HepG2 (cell line): ENCODE measurements at regions not wholly inside any gene's neighbourhood (a gene's known extent, or its start where the extent isn't known, plus 50 kb on each side); places are given as distances from the start of the nearest gene placed in this dataset.

ENCODE experiments used
- ATAC-seq: fragments of 200-7000 bp; cut with Tn5 transposase; 3 replicates; pipeline ENCODE4 v1.9.1; 2020; ENCODE audit warnings: mild to moderate bottlenecking, moderate library complexity
- BruUV-seq: library from RNA; stranded (reverse); fragments of 400-500 nt; replicated peaks from 2 replicates; lab custom pipeline; 2021; lab: Mats Ljungman, UMichigan
- CTCF ChIA-PET: fragments of 300-600 bp; formaldehyde crosslinking; extraction: SDS; loops from one replicate; lab custom pipeline; 2021; ENCODE audit warnings: low total read pairs, inconsistent platforms, low intra/inter-chr PET ratio; lab: Yijun Ruan, JAX
- POLR2A ChIA-PET: fragments of 350-600 bp; sonication (Branson Sonifier 250); formaldehyde crosslinking; loops from one replicate; lab custom pipeline; 2020; ENCODE audit warnings: antibody characterized with exemption, inconsistent platforms; lab: Yijun Ruan, JAX
- DNase-seq: peaks from one replicate; pipeline ENCODE4 v3.0.0-alpha.2; 2015; ENCODE audit warnings: low spot score
- FAIRE-seq: peaks from 3 replicates; lab custom pipeline; 2011; peaks lifted over from hg19 to GRCh38; lab: Jason Lieb, UNC
- H2AFZ ChIP-seq: one replicate; pipeline ENCODE4 v1.6.1; 2011; ENCODE audit warnings: low read length, inconsistent platforms
- H3K27ac ChIP-seq: fragments of 300-600 bp; 3 replicates; pipeline ENCODE4 v1.8.0; 2011; ENCODE audit warnings: mixed run types, mild to moderate bottlenecking, mixed read lengths, low read length, inconsistent platforms; ENCODE audit not compliant: insufficient read depth; ENCODE audit errors: extremely low read length
- H3K27me3 ChIP-seq, 2 experiments: fragments of 200-600 bp in 1 of 2; 2 replicates in 1 of 2; 3 replicates in 1 of 2; pipeline versions ENCODE4 v1.6.0 to v1.8.0; 2011; ENCODE audit warnings: low read length in 2 of 2, mild to moderate bottlenecking in 2 of 2, moderate library complexity in 2 of 2, inconsistent platforms in 1 of 2; ENCODE audit not compliant: insufficient read depth in 2 of 2, control insufficient read depth in 1 of 2
- H3K36me3 ChIP-seq, 2 experiments: fragments of 200-600 bp in 1 of 2; replicated peaks in 1 of 2; 2 replicates in 1 of 2; 3 replicates in 1 of 2; pipeline versions ENCODE4 v1.5.1 to v1.8.0; 2011; ENCODE audit warnings: low read length in 2 of 2, inconsistent platforms in 1 of 2; ENCODE audit not compliant: insufficient read depth in 2 of 2, control insufficient read depth in 1 of 2
- H3K4me1 ChIP-seq: 2 replicates; pipeline ENCODE4 v1.5.1; 2012; ENCODE audit warnings: low read length, inconsistent platforms; ENCODE audit not compliant: insufficient read depth
- H3K4me2 ChIP-seq: 2 replicates; pipeline ENCODE4 v1.6.0; 2011; ENCODE audit warnings: low read depth, low read length, inconsistent platforms
- H3K4me3 ChIP-seq, 3 experiments: fragments of 200-600 bp in 1 of 3; sonication (generic), shearing (Covaris generic) in 1 of 3; replicated peaks in 1 of 3; 2 replicates each; pipeline ENCODE4 v1.5.1; 2011 to 2016; ENCODE audit warnings: low read length in 3 of 3, inconsistent platforms in 2 of 3, low read depth in 2 of 3, mild to moderate bottlenecking in 2 of 3, control low read depth in 1 of 3, mixed read lengths in 1 of 3; ENCODE audit not compliant: insufficient read depth in 1 of 3
- H3K79me2 ChIP-seq: one replicate; pipeline ENCODE4 v1.6.1; 2011; ENCODE audit warnings: low read length, inconsistent platforms; ENCODE audit not compliant: insufficient read depth
- H3K9ac ChIP-seq: 2 replicates; pipeline ENCODE4 v1.6.0; 2011; ENCODE audit warnings: mild to moderate bottlenecking, low read depth, low read length, inconsistent platforms; ENCODE audit not compliant: insufficient read depth
- H3K9me3 ChIP-seq: 2 replicates; pipeline ENCODE4 v1.5.1; 2012; ENCODE audit warnings: mild to moderate bottlenecking, low read length
- H4K20me1 ChIP-seq: 2 replicates; pipeline ENCODE4 v1.6.0; 2011; ENCODE audit warnings: inconsistent platforms, mild to moderate bottlenecking, low read length, moderate library complexity; ENCODE audit not compliant: insufficient read depth
- AGO2 ChIP-seq: fragments of 200-400 bp; formaldehyde crosslinking; optimal IDR thresholded peaks from 2 replicates; pipeline ENCODE3; 2017; ENCODE audit warnings: mild to moderate bottlenecking, low read depth, low read length, moderate library complexity
- CREM ChIP-seq, 2 experiments: sonication (generic) in 1 of 2; formaldehyde crosslinking in 1 of 2; IDR thresholded peaks; 2 replicates each; pipeline versions ENCODE4 v1.4.0 to v1.6.1; 2016 to 2020; ENCODE audit warnings: antibody characterized with exemption in 1 of 2, mild to moderate bottlenecking in 1 of 2, missing genetic modification reagents in 1 of 2
- FOSL2 ChIP-seq: sonication (generic); formaldehyde crosslinking; IDR thresholded peaks from 2 replicates; pipeline ENCODE4 v1.4.0; 2020; ENCODE audit warnings: missing genetic modification reagents
- FOXP1 ChIP-seq, 2 experiments: fragments of 450-650 bp in 1 of 2; IDR thresholded peaks; 2 replicates each; pipeline ENCODE4 v1.6.1; 2017 to 2018; ENCODE audit warnings: antibody characterized with exemption in 1 of 2
- HMGA1 ChIP-seq: sonication (generic); formaldehyde crosslinking; conservative IDR thresholded peaks from 2 replicates; pipeline ENCODE4 v1.4.0; 2020; ENCODE audit warnings: missing genetic modification reagents
- KAT2B ChIP-seq: fragments of 150-350 bp; IDR thresholded peaks from 2 replicates; pipeline ENCODE4 v1.6.1; 2014; ENCODE audit warnings: low read depth, low read length, borderline replicate concordance
- KAT8 ChIP-seq: IDR thresholded peaks from 2 replicates; pipeline ENCODE4 v1.6.1; 2016; ENCODE audit warnings: missing genetic modification reagents, missing compliant biosample characterization
- KLF9 ChIP-seq: IDR thresholded peaks from 2 replicates; pipeline ENCODE4 v1.6.1; 2016; ENCODE audit warnings: low read depth
- MAFG ChIP-seq: sonication (generic); formaldehyde crosslinking; IDR thresholded peaks from 2 replicates; pipeline ENCODE4 v1.5.1; 2020; ENCODE audit warnings: mild to moderate bottlenecking, missing genetic modification reagents
- SMARCE1 ChIP-seq: fragments of 450-650 bp; IDR thresholded peaks from 2 replicates; pipeline ENCODE4 v1.6.1; 2017; ENCODE audit warnings: borderline replicate concordance
- SOX5 ChIP-seq: IDR thresholded peaks from 2 replicates; pipeline ENCODE4 v1.6.1; 2016; ENCODE audit warnings: borderline replicate concordance
- ZBTB26 ChIP-seq: IDR thresholded peaks from 2 replicates; pipeline ENCODE4 v1.6.1; 2016; ENCODE audit warnings: missing compliant biosample characterization, missing genetic modification reagents, borderline replicate concordance
- ZNF234 ChIP-seq: sonication (generic); formaldehyde crosslinking; conservative IDR thresholded peaks from 2 replicates; pipeline ENCODE4 v1.5.1; 2020; ENCODE audit warnings: mild to moderate bottlenecking, missing genetic modification reagents
- ZNF430 ChIP-seq: sonication (generic); formaldehyde crosslinking; IDR thresholded peaks from 2 replicates; pipeline ENCODE4 v1.9.0; 2021; ENCODE audit warnings: mild to moderate bottlenecking, missing genetic modification reagents
- ZNF549 ChIP-seq: sonication (generic); formaldehyde crosslinking; IDR thresholded peaks from 2 replicates; pipeline ENCODE4 v1.5.0; 2020; ENCODE audit warnings: missing genetic modification reagents
- ZNF704 ChIP-seq: sonication (generic); formaldehyde crosslinking; IDR thresholded peaks from 2 replicates; pipeline ENCODE4 v1.8.1; 2023; ENCODE audit warnings: mild to moderate bottlenecking, inconsistent platforms, moderate library complexity, missing genetic modification reagents, borderline replicate concordance
- WGBS: methylation state at CpG from one replicate; pipeline ENCODE4 v1.1.6; 2017; ENCODE audit warnings: low lambda C conversion rate; 5-methylcytosine and 5-hydroxymethylcytosine counted together
- in situ Hi-C: cut with HindIII; loops from 2 replicates; pipeline ENCODE4 v1.10.0; 2017; ENCODE audit warnings: low pct_unique_long_range_greater_than_20kb; ENCODE audit not compliant: extremely low pct_ligation_motif_present
- intact Hi-C: fragments of 100-400 bp; cut with micrococcal nuclease; formaldehyde crosslinking; loops from one replicate; pipeline ENCODE4 v1.10.0; 2022; ENCODE audit not compliant: unreplicated experiment
- TF ChIP-seq, protein P1 (sequence below): sonication (generic); formaldehyde crosslinking; IDR thresholded peaks from 2 replicates; pipeline ENCODE4 v1.5.0; 2020; ENCODE audit warnings: mild to moderate bottlenecking, missing genetic modification reagents, borderline replicate concordance

- Histone ChIP-seq H3K4me1 (no peaks in the 10 kb centered on the region), H3K4me3 (no peak overlapping the region), H4K20me1 (no peaks in the 10 kb centered on the region), H3K27ac (no peak overlapping the region), H3K27me3 (no peaks in the 10 kb centered on the region; a peak in 1 of 5 replicates), H3K9ac (no peak overlapping the region), H3K4me2 (no peak overlapping the region), H3K79me2 (no peaks in the 10 kb centered on the region), H2AFZ (no peak overlapping the region), H3K36me3 (no peaks in the 10 kb centered on the region), H3K9me3 (no peaks in the 10 kb centered on the region)
- no peak for ATAC-seq
- CTCF ChIA-PET, result no interaction called here
- in situ Hi-C loops (no loop called here), intact Hi-C loops (no loop called here)
- no peak for DNase-seq
- TF ChIP-seq SMARCE1 (no peak), ZNF234 (CRISPR knock-in tag) (no peak), CREM (IDR thresholded peaks at IDR 0.05) (no peak), CREM (CRISPR knock-in tag; IDR thresholded peaks at IDR 0.05) (no peak), MAFG (CRISPR knock-in tag) (no peak), ZNF549 (CRISPR knock-in tag) (no peak), AGO2 (no peak)
- TF ChIP-seq, protein P1, sequence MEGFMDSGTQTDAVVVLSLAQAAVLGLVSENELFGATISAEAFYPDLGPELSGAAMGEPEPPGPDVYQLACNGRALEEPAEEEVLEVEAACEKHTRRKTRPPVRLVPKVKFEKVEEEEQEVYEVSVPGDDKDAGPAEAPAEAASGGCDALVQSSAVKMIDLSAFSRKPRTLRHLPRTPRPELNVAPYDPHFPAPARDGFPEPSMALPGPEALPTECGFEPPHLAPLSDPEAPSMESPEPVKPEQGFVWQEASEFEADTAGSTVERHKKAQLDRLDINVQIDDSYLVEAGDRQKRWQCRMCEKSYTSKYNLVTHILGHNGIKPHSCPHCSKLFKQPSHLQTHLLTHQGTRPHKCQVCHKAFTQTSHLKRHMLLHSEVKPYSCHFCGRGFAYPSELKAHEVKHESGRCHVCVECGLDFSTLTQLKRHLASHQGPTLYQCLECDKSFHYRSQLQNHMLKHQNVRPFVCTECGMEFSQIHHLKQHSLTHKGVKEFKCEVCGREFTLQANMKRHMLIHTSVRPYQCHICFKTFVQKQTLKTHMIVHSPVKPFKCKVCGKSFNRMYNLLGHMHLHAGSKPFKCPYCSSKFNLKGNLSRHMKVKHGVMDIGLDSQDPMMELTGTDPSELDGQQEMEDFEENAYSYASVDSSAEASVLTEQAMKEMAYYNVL (CRISPR knock-in tag), result no peak
- WGBS, result 0% methylated on average over 3 of the region's 3 CpGs
- no peak for FAIRE-seq
- POLR2A ChIA-PET, result no interaction called here
- BruUV-seq, result no TSS peak
These were observed 169.7 kb upstream of the MITF start for GRCh38 chr3:69569520-69569919.

DNA sequence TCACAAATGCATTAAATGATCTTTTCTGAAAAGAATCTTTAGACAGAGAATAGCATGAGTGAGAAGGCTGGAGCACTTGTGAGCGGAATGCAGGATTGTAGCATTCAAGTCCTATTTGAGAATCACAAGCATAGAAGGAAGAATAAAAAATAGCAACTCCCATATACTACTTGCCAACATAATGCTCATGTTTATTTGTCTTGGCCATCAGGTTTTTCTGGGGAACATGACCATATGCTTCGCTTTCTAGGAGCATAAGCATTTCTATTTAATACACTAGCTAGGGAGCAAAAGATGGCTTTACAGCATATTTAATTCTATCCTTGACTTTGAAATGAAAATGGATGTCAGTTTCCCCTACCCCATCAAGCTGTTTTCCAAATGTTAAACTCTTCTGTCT lies 170.3 kb upstream of the MITF start:
- no peak for FAIRE-seq
- Histone ChIP-seq H3K4me1 (no peaks in the 10 kb centered on the region), H2AFZ (no peak overlapping the region), H4K20me1 (no peaks in the 10 kb centered on the region), H3K36me3 (no peaks in the 10 kb centered on the region), H3K4me2 (no peak overlapping the region), H3K9ac (no peak overlapping the region), H3K79me2 (no peaks in the 10 kb centered on the region), H3K27ac (no peak overlapping the region), H3K27me3 (no peaks in the 10 kb centered on the region; a peak in 1 of 5 replicates), H3K9me3 (no peaks in the 10 kb centered on the region), H3K4me3 (no peak overlapping the region)
- WGBS, result 5% methylated on average over 2 of the region's 2 CpGs
- intact Hi-C loops, result no loop called here
- ChIA-PET CTCF (no interaction called here), POLR2A (no interaction called here)
- in situ Hi-C loops, result no loop called here
- no peak for DNase-seq
- ATAC-seq, result no peak
- BruUV-seq, result no TSS peak
- TF ChIP-seq ZBTB26 (CRISPR knock-in tag) (no peak), ZNF430 (CRISPR knock-in tag) (no peak), KAT2B (no peak), KLF9 (CRISPR knock-in tag) (no peak), KAT8 (CRISPR knock-in tag) (no peak), ZNF704 (no peak), FOXP1 (IDR thresholded peaks at IDR 0.05) (no peak), FOXP1 (CRISPR knock-in tag; IDR thresholded peaks at IDR 0.05) (no peak), HMGA1 (CRISPR knock-in tag) (no peak), SOX5 (CRISPR knock-in tag) (no peak), FOSL2 (no peak)
